ENCODE measurements at regions not wholly inside any gene's neighbourhood (a gene's known extent, or its start where the extent isn't known, plus 50 kb on each side); places are given as distances from the start of the nearest gene placed in this dataset.
A peak's percentile ranks its signal among the peaks of the same experiment; 100 is the strongest.

GRCh38 chr2:226649871-226650660 lies 149.6 kb downstream of the IRS1 start:
- H3K4me3 ChIP-seq (ENCODE audit: low read depth, low read length), result no peak overlapping the region
- TF ChIP-seq CTCF (IDR thresholded peaks at IDR 0.05; ENCODE audit: low read depth, low read length), result no peak
- in situ Hi-C loops (cut with HindIII; ENCODE audit: low sequenced_read_pairs), result no loop called here
- peak; percentile 99 for DNase-seq (ENCODE audit: low read depth, low spot score)

- in situ Hi-C loops (cut with HindIII; ENCODE audit: low sequenced_read_pairs), result no loop called here
- TF ChIP-seq CTCF (IDR thresholded peaks at IDR 0.05; ENCODE audit: low read depth, low read length), result no peak
- no peak for DNase-seq (ENCODE audit: low read depth, low spot score)
- H3K4me3 ChIP-seq (ENCODE audit: low read depth, low read length), result no peak overlapping the region
Measured at GRCh38 chr2:226649201-226649600, 150.4 kb downstream of the IRS1 start.

GRCh38 chr2:226647621-226648518 lies 151.8 kb downstream of the IRS1 start:
- in situ Hi-C loops (cut with HindIII; ENCODE audit: low sequenced_read_pairs), result no loop called here
- no peak overlapping the region for H3K4me3 ChIP-seq (ENCODE audit: low read depth, low read length)
- no peak for TF ChIP-seq CTCF (IDR thresholded peaks at IDR 0.05; ENCODE audit: low read depth, low read length)
- peak; percentile 51 for DNase-seq (ENCODE audit: low read depth, low spot score)

- in situ Hi-C loops (cut with HindIII; ENCODE audit: low sequenced_read_pairs), result no loop called here
- no peak overlapping the region for H3K4me3 ChIP-seq (ENCODE audit: low read depth, low read length)
- TF ChIP-seq CTCF (IDR thresholded peaks at IDR 0.05; ENCODE audit: low read depth, low read length), result no peak
- DNase-seq (ENCODE audit: low read depth, low spot score), result peak; percentile 78
Measured at GRCh38 chr2:226644399-226644865, 155.2 kb downstream of the IRS1 start.

- no peak for TF ChIP-seq CTCF (IDR thresholded peaks at IDR 0.05; ENCODE audit: low read depth, low read length)
- in situ Hi-C loops (cut with HindIII; ENCODE audit: low sequenced_read_pairs), result no loop called here
- no peak for DNase-seq (ENCODE audit: low read depth, low spot score)
- H3K4me3 ChIP-seq (ENCODE audit: low read depth, low read length), result no peak overlapping the region
Measured at GRCh38 chr2:226643946-226644282, 155.7 kb downstream of the IRS1 start.

GRCh38 chr2:226643030-226643945 lies 156.3 kb downstream of the IRS1 start:
- no peak for DNase-seq (ENCODE audit: low read depth, low spot score)
- no peak overlapping the region for H3K4me3 ChIP-seq (ENCODE audit: low read depth, low read length)
- no peak for TF ChIP-seq CTCF (IDR thresholded peaks at IDR 0.05; ENCODE audit: low read depth, low read length)
- in situ Hi-C loops (cut with HindIII; ENCODE audit: low sequenced_read_pairs), result no loop called here
